ENCODE measurements at regions not wholly inside any gene's neighbourhood (a gene's known extent, or its start where the extent isn't known, plus 50 kb on each side); places are given as distances from the start of the nearest gene placed in this dataset.

- no peak for TF ChIP-seq CTCF (IDR thresholded peaks at IDR 0.05; ENCODE audit: insufficient read depth, low read length, poor library complexity, severe bottlenecking)
- no peak for TF ChIP-seq EZH2phosphoT487 (conservative IDR thresholded peaks at IDR 0.05; ENCODE audit: low read length)
Observed at GRCh38 chr15:85314633-85315032, 65.8 kb upstream of the AKAP13 start.

Measured in SU-DHL-6 (cell line).